ENCODE measurements at regions not wholly inside any gene's neighbourhood (a gene's known extent, or its start where the extent isn't known, plus 50 kb on each side); places are given as distances from the start of the nearest gene placed in this dataset.

DNA sequence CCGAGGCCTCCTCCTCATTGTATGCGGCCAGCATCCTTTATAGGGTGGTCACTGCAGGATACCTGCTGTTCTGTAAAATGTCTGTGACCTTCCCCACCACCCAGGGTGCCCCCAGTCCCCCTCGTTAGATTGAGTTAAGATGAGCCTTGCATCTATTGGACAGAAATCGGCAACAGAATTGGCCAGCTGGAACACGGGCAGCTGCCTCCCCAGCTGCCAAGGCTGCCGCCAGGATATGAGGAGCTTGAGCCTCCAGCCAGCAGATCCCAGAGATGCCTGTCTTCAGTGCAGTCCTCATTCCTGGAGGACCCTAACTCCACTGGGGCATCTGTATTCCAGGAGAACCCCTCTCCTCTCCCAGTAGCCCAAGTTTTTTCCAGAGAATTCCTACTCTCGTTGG, 463.0 kb downstream of the TSHZ3 start:
- DNase-seq, result no peak
- H3K9me3 ChIP-seq, result no peaks in the 10 kb centered on the region

DNA sequence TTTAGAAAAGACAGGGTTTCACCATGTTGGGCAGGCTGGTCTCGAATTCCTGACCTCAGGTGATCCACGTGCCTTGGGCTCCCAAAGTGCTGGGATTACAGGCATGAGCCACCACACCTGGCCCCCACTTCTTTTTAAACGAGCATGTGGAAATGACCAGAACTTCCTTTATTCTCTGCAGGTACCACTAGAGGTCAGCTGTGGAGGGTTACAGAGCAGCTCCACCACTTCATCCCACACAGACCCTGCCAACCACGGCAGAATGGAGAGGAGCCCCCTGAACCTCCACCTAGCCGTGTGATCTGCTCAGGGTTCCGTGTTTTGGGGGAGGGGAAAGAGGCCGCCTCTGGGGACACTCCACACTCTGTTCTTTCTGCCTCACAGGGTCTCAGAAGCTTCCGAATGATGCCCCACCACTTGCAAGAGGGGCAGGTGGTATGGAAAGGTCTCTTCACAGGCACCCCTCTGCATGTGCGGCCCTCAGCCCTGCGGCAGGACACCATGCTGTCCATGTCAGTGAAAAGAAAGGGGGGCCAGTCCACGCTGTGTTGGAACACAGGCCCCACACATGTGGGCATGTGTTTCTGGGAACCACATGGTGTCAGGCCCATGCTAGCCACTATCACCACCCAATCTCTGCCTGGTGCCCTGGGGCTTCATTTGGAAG, 465.0 kb downstream of the TSHZ3 start:
- TF ChIP-seq, protein P1, sequence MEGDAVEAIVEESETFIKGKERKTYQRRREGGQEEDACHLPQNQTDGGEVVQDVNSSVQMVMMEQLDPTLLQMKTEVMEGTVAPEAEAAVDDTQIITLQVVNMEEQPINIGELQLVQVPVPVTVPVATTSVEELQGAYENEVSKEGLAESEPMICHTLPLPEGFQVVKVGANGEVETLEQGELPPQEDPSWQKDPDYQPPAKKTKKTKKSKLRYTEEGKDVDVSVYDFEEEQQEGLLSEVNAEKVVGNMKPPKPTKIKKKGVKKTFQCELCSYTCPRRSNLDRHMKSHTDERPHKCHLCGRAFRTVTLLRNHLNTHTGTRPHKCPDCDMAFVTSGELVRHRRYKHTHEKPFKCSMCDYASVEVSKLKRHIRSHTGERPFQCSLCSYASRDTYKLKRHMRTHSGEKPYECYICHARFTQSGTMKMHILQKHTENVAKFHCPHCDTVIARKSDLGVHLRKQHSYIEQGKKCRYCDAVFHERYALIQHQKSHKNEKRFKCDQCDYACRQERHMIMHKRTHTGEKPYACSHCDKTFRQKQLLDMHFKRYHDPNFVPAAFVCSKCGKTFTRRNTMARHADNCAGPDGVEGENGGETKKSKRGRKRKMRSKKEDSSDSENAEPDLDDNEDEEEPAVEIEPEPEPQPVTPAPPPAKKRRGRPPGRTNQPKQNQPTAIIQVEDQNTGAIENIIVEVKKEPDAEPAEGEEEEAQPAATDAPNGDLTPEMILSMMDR (IDR thresholded peaks at IDR 0.05), result no peak
- Histone ChIP-seq H3K4me3 (no peak overlapping the region), H3K27me3 (no peaks in the 10 kb centered on the region), H3K36me3 (no peaks in the 10 kb centered on the region), H3K9me3 (no peaks in the 10 kb centered on the region), H3K4me1 (no peaks in the 10 kb centered on the region), H3K27ac (no peak overlapping the region)
- intact Hi-C loops (cut with DNase I), result no loop called here
- ATAC-seq (no peak), DNase-seq (no peak), FAIRE-seq (no peak)
- 65 to 82% methylated on average over 11 of the region's 11 CpGs for WGBS, 2 donors

More for the DNA sequence above, 463.0 kb downstream of the TSHZ3 start:
- Histone ChIP-seq H3K27ac (no peak overlapping the region), H3K4me1 (no peaks in the 10 kb centered on the region), H3K27me3 (no peaks in the 10 kb centered on the region), H3K36me3 (no peaks in the 10 kb centered on the region), H3K4me3 (no peak overlapping the region)
- FAIRE-seq (no peak), ATAC-seq (no peak)
- intact Hi-C loops (cut with DNase I), result no loop called here
- TF ChIP-seq, protein P1 (IDR thresholded peaks at IDR 0.05), result no peak
- 59 to 70% methylated on average over 7 of the region's 7 CpGs for WGBS, 2 donors

DNA sequence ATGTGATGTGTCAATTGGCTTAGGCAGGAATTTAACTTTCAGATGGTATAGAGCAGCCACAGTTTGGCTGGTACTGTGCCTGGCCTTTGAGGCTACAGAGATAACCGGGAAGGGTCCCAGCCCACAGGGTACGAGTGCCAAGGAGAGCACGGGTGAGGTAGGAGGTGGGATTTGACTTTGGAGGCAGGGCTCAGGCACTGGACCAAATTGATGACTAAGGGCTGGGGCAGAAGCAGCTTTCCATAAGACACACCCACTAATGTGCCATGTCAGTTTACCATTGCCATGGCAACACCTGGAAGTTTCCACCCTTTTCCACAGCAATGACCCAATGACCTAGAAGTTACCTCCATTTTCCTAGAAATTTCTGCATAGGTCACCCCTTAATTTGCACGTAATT, 466.2 kb downstream of the TSHZ3 start:
- Histone ChIP-seq H3K36me3 (no peaks in the 10 kb centered on the region), H3K27ac (no peak overlapping the region), H3K4me3 (no peak overlapping the region), H3K27me3 (no peaks in the 10 kb centered on the region), H3K9me3 (no peaks in the 10 kb centered on the region), H3K4me1 (no peaks in the 10 kb centered on the region)
- FAIRE-seq (no peak), DNase-seq (no peak), ATAC-seq (no peak)
- 55 to 71% methylated on average over 4 of the region's 4 CpGs for WGBS, 2 donors
- intact Hi-C loops (cut with DNase I), result no loop called here
- TF ChIP-seq, protein P1 (IDR thresholded peaks at IDR 0.05), result no peak

DNA sequence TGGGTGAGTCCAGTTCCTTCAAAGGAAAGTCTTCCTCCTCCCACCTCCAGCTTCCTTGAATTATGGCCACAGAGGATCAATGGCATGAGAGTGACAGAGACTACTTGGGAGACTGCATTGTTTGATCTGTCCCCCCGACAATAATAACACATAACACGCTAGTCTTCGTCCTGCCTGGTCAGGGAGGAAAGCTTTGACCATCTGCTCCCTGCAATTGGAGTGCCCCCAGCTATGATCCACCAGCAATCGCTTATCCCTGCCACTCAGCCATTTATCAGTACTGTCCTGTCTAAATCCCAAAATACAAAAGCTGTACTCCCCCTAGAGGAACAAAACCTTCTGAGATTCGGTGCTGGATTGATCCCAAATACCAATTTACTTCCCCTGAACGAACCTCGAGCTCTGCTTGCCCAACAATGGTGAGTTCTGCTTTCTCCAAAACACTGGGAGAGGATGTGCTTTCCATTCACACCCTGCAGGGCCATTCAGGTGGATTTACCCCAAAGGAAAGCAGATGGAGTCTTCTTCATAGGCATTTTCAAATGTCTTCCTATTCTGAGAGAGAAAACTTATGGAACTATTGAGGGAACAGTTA, 466.7 kb downstream of the TSHZ3 start:
- DNase-seq (no peak), ATAC-seq (peak in 1 of 4 donors; percentile 23), FAIRE-seq (no peak)
- Histone ChIP-seq H3K9me3 (no peaks in the 10 kb centered on the region), H3K27ac (no peak overlapping the region), H3K36me3 (no peaks in the 10 kb centered on the region), H3K27me3 (no peaks in the 10 kb centered on the region), H3K4me3 (no peak overlapping the region), H3K4me1 (no peaks in the 10 kb centered on the region)
- TF ChIP-seq, protein P1 (IDR thresholded peaks at IDR 0.05), result no peak
- intact Hi-C loops (cut with DNase I), result no loop called here
- WGBS, 2 donors, result 42 to 53% methylated on average over 7 of the region's 7 CpGs

DNA sequence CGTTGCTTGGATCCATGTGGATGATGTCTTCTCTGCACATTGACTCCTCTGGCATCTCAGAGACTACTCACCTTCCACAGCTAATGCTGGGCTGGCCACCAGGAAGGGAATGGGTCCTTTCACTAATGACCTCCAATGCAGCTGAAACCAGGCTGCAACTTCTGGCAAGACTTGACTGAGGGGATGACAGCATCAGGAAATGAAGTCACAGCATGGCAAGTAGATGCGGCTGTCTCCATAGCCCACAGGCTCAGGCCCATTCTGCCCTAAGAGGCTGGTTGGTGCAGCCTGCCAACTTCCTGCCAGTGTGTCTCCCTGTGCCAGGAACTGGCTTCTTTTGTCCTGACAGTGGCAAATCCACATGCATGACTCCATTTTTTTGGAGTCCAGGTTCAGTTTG, 467.3 kb downstream of the TSHZ3 start:
- Histone ChIP-seq H3K4me3 (no peak overlapping the region), H3K27me3 (no peaks in the 10 kb centered on the region), H3K36me3 (no peaks in the 10 kb centered on the region), H3K4me1 (no peaks in the 10 kb centered on the region), H3K9me3 (no peaks in the 10 kb centered on the region), H3K27ac (no peak overlapping the region)
- ATAC-seq (no peak), DNase-seq (no peak), FAIRE-seq (no peak)
- intact Hi-C loops (cut with DNase I), result no loop called here
- TF ChIP-seq, protein P1 (IDR thresholded peaks at IDR 0.05), result no peak
- 61 to 77% methylated on average over 2 of the region's 2 CpGs for WGBS, 2 donors
